ENCODE measurements at regions not wholly inside any gene's neighbourhood (a gene's known extent, or its start where the extent isn't known, plus 50 kb on each side); places are given as distances from the start of the nearest gene placed in this dataset.
A peak's percentile ranks its signal among the peaks of the same experiment; 100 is the strongest.

- 50% methylated on average over 4 of the region's 4 CpGs for WGBS (ENCODE audit: low lambda C conversion rate, missing lambda C conversion rate)
Measured at GRCh38 chr3:168828014-168828413, 732.3 kb upstream of the GOLIM4 start.

GRCh38 chr3:168824107-168824506 is 728.4 kb upstream of the GOLIM4 start:
- Histone ChIP-seq H3K4me2 (no peak overlapping the region), H3K79me2 (no peaks in the 10 kb centered on the region), H3K36me3 (replicated peaks; ENCODE audit: insufficient read depth, low read depth) (no peaks in the 10 kb centered on the region), H3K27me3 (no peaks in the 10 kb centered on the region), H2AFZ (no peak overlapping the region), H3K4me1 (ENCODE audit: insufficient read depth) (no peaks in the 10 kb centered on the region), H4K20me1 (ENCODE audit: insufficient read depth, poor library complexity, severe bottlenecking) (no peaks in the 10 kb centered on the region), H3K9me2 (replicated peaks; ENCODE audit: insufficient read depth) (no peaks in the 10 kb centered on the region), H3K9me3 (ENCODE audit: low read depth) (no peaks in the 10 kb centered on the region), H3K4me3 (no peak overlapping the region), H3K27ac (no peak overlapping the region)
- DNase-seq (ENCODE audit: low spot score) = no peak
- TF ChIP-seq CTCF (IDR thresholded peaks at IDR 0.05; ENCODE audit: poor library complexity) = no peak
- TF ChIP-seq EZH2phosphoT487 (IDR thresholded peaks at IDR 0.05; ENCODE audit: low read depth, severe bottlenecking, unreplicated experiment) = no peak
- no peak for TF ChIP-seq EZH2 (IDR thresholded peaks at IDR 0.05; ENCODE audit: borderline replicate concordance)
- 86% methylated on average over 2 of the region's 2 CpGs for WGBS (ENCODE audit: low lambda C conversion rate, missing lambda C conversion rate)

More at GRCh38 chr3:168828014-168828413, 732.3 kb upstream of the GOLIM4 start:
- no peaks in the 10 kb centered on the region for H3K79me2 ChIP-seq
- no peaks in the 10 kb centered on the region for H3K27me3 ChIP-seq
- H4K20me1 ChIP-seq (ENCODE audit: insufficient read depth, poor library complexity, severe bottlenecking) = no peaks in the 10 kb centered on the region
- H3K27ac ChIP-seq = no peak overlapping the region
- H3K4me1 ChIP-seq (ENCODE audit: insufficient read depth) = no peaks in the 10 kb centered on the region
- TF ChIP-seq CTCF (IDR thresholded peaks at IDR 0.05; ENCODE audit: poor library complexity) (no peak), EZH2phosphoT487 (IDR thresholded peaks at IDR 0.05; ENCODE audit: low read depth, severe bottlenecking, unreplicated experiment) (no peak), EZH2 (IDR thresholded peaks at IDR 0.05; ENCODE audit: borderline replicate concordance) (no peak)
- H3K9me3 ChIP-seq (ENCODE audit: low read depth) = no peaks in the 10 kb centered on the region
- H3K4me3 ChIP-seq = no peak overlapping the region
- H2AFZ ChIP-seq = no peak overlapping the region
- H3K9me2 ChIP-seq (replicated peaks; ENCODE audit: insufficient read depth) = no peaks in the 10 kb centered on the region
- no peak for DNase-seq (ENCODE audit: low spot score)
- H3K36me3 ChIP-seq (replicated peaks; ENCODE audit: insufficient read depth, low read depth) = no peaks in the 10 kb centered on the region
- H3K4me2 ChIP-seq = peak overlapping the region; percentile 31

GRCh38 chr3:168823466-168823865 is 727.7 kb upstream of the GOLIM4 start:
- no peak overlapping the region for H2AFZ ChIP-seq
- no peaks in the 10 kb centered on the region for H3K9me2 ChIP-seq (replicated peaks; ENCODE audit: insufficient read depth)
- H3K36me3 ChIP-seq (replicated peaks; ENCODE audit: insufficient read depth, low read depth) = no peaks in the 10 kb centered on the region
- no peaks in the 10 kb centered on the region for H4K20me1 ChIP-seq (ENCODE audit: insufficient read depth, poor library complexity, severe bottlenecking)
- no peak overlapping the region for H3K4me3 ChIP-seq
- H3K27ac ChIP-seq = no peak overlapping the region
- H3K9me3 ChIP-seq (ENCODE audit: low read depth) = no peaks in the 10 kb centered on the region
- H3K27me3 ChIP-seq = no peaks in the 10 kb centered on the region
- TF ChIP-seq CTCF (IDR thresholded peaks at IDR 0.05; ENCODE audit: poor library complexity) (no peak), EZH2phosphoT487 (IDR thresholded peaks at IDR 0.05; ENCODE audit: low read depth, severe bottlenecking, unreplicated experiment) (no peak), EZH2 (IDR thresholded peaks at IDR 0.05; ENCODE audit: borderline replicate concordance) (no peak)
- H3K4me2 ChIP-seq = no peak overlapping the region
- no peaks in the 10 kb centered on the region for H3K4me1 ChIP-seq (ENCODE audit: insufficient read depth)
- no peaks in the 10 kb centered on the region for H3K79me2 ChIP-seq
- WGBS (ENCODE audit: low lambda C conversion rate, missing lambda C conversion rate) = 86% methylated on average over 5 of the region's 5 CpGs
- no peak for DNase-seq (ENCODE audit: low spot score)
